HG03045 (cell line): ENCODE measurements at regions not wholly inside any gene's neighbourhood (a gene's known extent, or its start where the extent isn't known, plus 50 kb on each side); places are given as distances from the start of the nearest gene placed in this dataset.
A peak's percentile ranks its signal among the peaks of the same experiment; 100 is the strongest.

Source experiments
- ATAC-seq: cut with Tn5 transposase; IDR thresholded peaks from one replicate; pipeline ENCODE4 v1.9.1; 2021; ENCODE audit warnings: mild to moderate bottlenecking, moderate library complexity; ENCODE audit not compliant: unreplicated experiment

DNA sequence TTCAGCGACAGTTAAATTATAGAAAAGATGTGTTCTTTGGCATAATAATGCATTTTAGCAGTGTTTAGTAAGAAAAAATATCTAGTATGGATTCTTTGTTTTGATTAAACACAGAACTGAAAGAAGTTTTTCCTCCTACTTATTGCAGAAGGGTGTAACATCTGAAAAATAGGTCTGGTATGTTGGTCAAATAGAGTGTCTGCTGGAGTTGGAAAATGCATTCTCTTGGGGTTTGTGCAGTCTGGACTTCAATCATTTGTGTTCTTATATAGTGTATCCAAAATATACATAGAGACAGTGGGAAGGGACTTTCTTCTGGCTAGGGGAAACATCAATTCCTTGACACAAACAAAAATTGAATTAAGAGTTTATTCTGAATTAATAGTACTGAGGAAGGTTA is 132.4 kb upstream of the MAN1A1 start:
- no peak for ATAC-seq

DNA sequence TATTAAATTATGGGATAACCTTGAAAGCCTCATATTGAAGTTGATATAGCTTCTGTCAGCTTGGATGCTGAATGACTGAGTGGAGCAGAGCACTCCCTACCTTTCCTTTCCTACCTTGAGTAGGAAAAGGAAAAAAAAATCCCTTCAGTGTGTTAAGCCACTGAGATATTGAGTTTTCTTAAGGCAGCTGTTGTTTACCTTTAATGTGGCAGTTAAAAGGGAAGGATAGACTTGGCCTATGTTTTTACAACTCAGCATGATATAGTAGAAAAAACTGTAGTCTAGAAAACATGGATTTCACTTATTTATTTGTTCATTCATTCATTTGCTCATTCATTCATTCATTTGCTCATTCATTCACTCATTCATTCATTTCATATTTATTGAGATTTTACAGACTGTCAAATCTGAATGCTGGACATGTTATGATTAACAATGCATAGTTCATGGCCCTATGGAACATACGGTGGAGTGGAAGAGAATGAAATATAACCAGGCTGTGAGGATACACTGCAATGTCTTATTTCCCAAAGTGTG is 131.5 kb upstream of the MAN1A1 start:
- no peak for ATAC-seq

DNA sequence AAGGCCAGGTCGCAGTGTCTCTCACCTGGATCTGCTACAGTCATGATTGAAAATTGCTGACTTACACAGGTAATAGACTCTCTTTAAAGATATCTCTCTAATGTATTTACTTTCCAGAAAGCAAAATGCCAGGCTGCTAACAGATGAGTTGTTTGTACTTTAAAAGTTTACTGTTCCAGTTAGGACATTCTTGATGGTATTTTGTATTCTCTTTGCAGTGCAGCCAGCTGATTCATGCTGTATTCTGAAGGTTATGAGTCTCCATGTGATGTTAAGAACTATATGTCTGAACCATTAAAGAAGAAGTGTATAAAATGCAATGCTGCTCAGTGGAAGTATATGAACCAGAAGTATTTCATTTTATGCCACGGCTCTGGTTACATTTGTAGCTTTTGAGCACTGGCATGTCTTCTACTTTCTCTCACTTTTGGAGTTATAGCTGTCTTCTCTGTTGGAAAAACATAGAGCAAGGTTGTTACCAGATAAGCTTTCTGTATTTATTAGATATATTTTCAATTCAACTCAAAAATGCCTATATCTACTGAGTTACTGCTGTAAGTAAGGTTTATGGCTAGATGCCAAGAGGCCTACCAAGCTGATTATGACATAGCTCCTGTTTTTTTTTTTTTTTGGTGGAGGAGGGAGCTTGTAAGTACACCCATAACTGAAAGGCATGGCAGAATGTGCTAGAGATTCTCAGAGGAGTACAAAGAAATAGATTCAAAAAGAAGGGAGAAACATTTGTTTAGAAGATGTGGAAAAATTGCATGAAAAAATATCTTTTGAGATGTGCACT is 130.5 kb upstream of the MAN1A1 start:
- no peak for ATAC-seq

DNA sequence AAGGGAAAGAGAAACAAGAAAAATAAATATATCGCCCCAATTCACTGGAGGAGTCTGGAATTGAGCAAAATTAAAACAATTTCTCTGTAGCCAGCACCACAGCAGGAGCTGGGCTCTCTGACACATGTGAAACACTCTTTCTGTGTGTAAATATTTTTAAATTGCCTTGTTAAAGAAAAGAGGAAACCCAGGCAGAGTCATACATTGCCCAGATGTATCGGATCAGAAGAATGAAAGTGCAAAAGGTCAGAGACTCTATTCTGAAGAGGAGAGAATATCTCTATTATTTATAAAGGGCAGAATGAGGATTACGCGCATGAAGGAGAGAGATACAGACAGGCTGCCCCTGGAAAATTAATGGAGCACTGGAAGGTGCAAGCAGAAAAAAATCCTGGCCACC is 127.0 kb upstream of the MAN1A1 start:
- ATAC-seq, result peak; percentile 59

- ATAC-seq, result no peak
Observed at GRCh38 chr6:119476024-119476423, 126.5 kb upstream of the MAN1A1 start.

DNA sequence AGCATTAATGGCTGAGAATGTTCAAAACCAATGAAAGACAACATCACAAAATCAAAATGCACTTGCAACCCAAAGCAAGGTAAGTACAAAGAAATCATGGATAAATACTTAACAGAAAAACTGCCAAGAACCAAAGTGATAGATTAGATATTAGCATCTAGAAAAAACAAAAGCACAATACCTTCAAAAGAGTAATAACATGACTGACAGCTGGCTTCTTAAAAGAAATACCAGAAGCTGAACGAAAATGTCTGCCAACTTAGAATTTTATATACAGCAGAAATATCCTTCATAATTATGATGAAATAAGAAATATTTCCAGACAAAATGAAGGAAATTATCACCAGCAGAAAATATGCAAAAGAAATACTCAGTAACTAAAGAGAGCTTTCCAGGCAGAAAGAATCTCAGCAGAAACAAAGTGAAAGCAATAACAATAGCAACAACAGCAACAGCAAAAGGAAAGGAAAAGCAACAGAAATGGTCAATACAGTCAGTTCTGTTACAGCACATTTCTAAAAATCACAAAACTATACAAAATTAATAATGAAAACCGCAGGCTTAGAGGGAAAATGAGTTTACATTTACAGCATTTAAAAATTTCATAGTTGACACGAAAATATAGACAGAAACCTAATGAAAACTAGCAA is 121.5 kb upstream of the MAN1A1 start:
- no peak for ATAC-seq

DNA sequence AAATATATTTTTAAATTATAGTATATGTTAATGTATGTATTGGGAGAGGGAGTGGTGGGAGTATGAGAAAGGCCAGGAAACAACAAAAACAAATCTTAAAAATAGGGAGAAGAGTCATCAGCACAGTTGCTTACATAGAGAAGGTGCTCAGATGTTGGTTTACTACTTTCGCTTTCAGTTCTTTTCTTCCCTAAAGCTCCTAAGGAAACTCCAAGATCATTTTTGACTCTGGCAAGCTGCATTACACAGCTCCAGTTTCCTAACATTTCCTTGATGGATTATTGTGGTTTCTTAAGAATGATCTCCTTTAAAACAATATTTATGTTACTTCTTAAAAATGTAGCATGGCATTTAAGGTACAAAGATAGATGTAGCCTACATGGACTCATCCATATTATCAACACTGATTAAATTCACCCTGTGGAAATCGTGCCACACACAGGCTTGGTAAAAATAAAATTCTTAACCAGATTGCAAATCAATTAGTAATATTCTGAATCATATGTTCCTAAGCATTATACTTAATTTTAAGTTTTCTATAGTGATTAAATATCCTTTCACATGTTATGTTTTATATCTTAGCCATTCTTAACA is 118.0 kb upstream of the MAN1A1 start:
- ATAC-seq, result no peak

GRCh38 chr6:119466226-119466625 is 116.7 kb upstream of the MAN1A1 start:
- no peak for ATAC-seq

DNA sequence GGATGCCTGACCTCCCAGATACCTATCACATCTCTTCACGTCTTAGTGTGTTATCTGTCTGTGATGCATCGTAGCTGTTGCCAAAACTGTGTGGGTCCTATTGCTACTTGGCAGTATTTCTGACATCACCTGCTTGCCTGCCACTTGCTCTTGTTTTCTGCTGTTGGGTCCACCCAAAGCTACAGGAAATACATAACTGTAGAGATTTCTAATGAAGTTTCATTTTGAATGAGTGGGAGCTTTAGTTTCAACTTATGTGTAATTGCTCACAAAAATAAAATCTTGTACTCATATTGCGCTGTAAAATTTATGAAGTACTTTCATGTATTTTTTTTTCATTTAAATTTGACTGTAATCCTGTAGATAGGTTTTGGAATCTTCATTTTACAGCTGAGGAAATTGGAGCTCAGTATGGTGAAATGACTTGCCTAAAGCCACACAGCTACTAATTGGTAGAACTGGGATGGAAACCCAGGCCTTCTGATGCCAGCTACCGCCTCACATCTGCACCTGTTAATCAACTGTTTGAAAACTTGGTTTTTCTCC is 113.6 kb upstream of the MAN1A1 start:
- peak; percentile 66 for ATAC-seq

DNA sequence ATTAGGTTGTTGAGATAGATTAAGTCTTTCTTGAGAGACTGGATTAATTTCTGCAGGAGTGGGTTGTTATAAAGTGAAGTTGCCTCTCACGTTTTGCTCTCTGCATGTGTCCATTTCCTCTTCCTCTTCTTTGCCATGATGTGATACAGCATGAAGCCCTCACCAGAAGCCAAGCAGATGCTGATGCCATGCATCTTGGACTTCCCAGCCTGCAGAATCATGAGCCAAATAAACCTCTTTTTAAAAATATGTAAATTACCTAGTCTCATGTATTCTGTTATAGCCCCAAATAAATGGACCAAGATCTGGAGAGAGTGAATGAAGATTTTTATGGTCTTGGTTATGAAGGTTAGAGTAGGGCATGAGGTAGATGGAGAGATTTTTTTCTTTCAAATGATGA is 111.6 kb upstream of the MAN1A1 start:
- no peak for ATAC-seq

DNA sequence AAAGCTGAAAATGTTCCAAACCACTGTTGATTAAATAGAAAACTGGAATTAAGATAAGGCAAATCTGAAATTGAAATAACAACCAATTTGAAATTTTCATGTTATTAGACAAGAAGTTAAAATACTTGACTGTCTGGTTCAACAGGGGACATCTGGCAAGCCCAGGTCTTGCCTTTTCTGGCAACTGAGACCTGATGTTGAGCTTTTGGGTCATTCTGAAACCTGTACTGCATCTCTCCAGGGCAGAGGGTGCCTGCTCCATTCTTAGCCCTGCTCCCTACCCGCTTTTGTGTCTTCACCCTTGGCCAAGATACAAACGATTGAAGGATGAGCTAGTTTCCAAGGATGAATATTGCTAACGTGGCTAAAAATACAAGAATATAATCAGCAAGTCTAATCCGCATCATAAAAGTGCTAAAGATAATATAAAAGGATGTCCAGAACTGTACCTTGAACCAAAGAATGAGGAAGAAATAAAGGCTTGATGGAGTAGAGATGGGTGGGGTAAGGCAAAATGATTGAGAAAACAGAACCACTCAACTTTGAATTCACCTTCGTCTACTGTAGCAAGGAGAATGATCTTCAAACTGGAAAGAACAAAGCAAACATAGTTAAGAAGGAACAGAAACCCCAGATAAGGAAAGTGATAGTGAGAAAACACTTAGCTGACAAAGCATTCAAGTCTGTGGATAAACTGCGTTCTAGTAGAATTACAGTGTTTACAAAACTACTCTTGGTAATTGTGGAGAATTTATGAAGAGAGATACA is 109.8 kb upstream of the MAN1A1 start:
- peak; percentile 66 for ATAC-seq

GRCh38 chr6:119454714-119455113 is 105.2 kb upstream of the MAN1A1 start:
- no peak for ATAC-seq

GRCh38 chr6:119453242-119454200 is 104.0 kb upstream of the MAN1A1 start:
- no peak for ATAC-seq

DNA sequence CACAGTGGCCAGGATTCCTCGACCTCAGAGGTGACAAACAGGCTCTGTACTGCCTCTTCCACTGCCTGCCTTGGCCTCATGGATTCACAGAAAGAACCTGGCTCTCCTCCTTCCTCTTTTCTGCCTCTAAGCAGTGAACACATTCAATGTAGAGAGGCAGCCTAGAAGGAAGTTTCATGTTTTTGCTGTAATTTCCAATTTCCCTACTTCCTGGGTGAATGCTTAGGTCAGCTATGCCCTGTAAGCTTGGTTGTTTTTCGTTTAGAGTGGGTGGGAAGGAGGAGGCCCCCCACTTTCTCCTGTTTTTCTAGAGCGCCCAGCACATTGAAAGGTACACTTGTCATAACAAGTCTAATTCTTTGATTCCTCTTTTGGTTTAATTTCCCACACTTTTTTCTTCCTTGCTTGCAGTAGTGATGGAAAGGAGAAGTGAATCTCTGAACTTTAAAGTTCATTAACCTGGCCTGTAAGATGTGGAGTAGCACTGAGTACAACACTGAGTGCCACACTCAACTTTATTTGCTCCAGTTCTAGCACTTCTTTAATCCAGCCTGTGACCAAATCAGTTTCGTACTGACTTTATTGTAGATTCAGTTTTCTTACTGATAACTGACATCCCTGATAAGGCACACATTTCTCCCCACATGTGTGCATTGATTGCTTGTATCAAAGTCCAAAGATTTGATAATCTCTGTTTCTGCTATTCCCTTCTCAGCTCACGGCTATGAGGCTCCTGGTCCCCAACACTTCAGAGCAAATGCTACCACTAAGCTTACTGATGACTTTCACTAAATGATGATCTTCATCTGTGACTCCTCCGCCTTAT is 100.0 kb upstream of the MAN1A1 start:
- no peak for ATAC-seq

DNA sequence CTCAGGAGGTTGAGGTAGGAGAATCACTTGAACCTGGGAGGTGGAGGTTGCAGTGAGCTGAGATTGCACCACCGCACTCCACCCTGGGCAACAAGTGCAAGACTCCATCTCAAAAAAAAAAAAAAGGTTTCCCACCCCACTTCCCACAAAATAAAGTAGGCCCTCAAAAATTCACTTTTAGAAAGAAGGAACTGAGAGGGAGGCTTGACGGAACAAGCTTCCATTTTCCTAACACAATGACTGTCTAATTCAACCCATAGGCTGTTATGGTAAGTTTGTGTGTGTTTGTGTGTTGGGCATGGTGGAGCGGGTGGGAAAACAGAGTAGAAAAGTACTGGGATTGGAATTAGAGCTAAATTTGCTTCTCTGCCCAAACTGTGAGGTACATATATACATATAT is 98.4 kb upstream of the MAN1A1 start:
- no peak for ATAC-seq

DNA sequence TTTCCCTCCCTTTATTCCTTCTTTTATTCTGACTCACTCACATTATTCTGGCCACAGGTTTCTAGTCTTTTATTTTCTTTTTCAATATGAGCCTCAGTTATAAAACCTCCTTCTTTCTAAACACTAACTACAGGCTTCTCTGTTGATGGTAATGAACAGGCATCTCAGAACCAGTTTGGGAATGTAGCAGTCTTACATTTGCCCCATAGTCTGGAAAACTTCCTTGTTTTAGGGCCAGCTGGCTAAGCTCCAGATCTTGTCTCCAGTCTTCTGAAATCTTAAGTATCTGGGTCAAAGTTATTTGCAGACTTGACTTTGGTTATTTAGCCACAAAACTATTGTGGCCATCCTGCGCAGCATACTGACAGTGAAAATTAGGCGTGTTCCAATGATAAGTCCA is 97.0 kb upstream of the MAN1A1 start:
- no peak for ATAC-seq

DNA sequence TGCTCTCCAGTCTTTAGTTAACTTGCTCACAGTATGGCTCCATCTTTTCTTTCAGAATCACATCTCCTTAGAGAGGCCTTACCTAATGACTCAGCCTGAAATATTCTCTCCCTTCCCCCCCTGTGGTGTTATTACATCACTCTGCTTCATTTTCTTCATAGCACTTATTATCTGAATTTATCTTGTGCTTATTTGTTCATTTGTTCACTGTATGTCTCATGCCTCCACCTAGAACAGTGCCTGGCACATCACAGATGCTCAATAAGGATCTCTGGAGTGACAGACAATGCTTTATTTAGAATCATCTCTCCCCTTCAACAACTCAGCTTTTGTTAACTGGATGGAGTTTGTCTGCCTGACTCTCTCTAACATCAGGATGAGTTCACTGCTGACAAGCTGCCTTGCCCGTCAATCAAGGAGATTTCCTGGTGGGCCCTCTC is 96.6 kb upstream of the MAN1A1 start:
- ATAC-seq, result peak; percentile 40

DNA sequence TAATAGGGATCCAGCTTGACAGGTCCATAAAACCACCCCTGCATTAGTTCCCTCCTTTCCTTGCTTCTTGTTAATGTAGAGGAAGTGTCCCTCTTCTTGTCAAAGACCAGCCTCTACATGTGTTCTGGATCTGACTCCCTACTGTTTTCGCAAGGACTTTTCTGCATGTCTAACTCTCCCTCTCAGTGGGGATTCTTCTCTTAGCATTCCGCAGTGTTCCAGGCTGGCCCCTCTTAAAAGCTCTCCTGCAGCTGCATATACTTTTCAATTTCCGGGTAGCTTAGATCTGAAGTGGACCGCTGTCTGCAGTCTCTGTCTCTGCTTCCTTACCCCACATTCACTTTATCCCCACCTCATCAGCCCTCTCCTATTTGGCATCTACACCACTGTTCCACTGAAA is 96.1 kb upstream of the MAN1A1 start:
- no peak for ATAC-seq
